Fibroblast of lung (primary cell): ENCODE measurements at regions not wholly inside any gene's neighbourhood (a gene's known extent, or its start where the extent isn't known, plus 50 kb on each side); places are given as distances from the start of the nearest gene placed in this dataset.

ENCODE experiments used
- CTCF ChIP-seq, 2 donors: IDR thresholded peaks in 1 of 2; conservative IDR thresholded peaks in 1 of 2; 1 replicate in 1 of 2; 2 replicates in 1 of 2; pipeline ENCODE4 v1.5.1; 2011 to 2012; ENCODE audit warnings: low read length in 2 of 2, control low read depth in 1 of 2, inconsistent platforms in 1 of 2, low read depth in 1 of 2, mild to moderate bottlenecking in 1 of 2
- EZH2 ChIP-seq: IDR thresholded peaks from 2 replicates; pipeline ENCODE4 v1.5.1; 2012; ENCODE audit warnings: low read length, control low read depth, mild to moderate bottlenecking; ENCODE audit errors: missing control alignments

GRCh38 chr11:33505093-33505492 lies 195.5 kb downstream of the C11orf91 start:
- TF ChIP-seq CTCF (conservative IDR thresholded peaks at IDR 0.05 in 1 of 2, IDR thresholded peaks at IDR 0.05 in 1 of 2; ENCODE audit: low read depth in 1 of 2, low read length in 2 of 2) (no peak), EZH2 (no peak)
